Stimulated activated CD8-positive, alpha-beta memory T cell treated with anti-CD3 and anti-CD28 coated beads, Interleukin-15, amount 100 ng/mL, for 48 hours (primary cell): ENCODE measurements at regions not wholly inside any gene's neighbourhood (a gene's known extent, or its start where the extent isn't known, plus 50 kb on each side); places are given as distances from the start of the nearest gene placed in this dataset.

Experiments used
- DNase-seq, 2 donors: peaks; one replicate each; pipeline ENCODE4 v3.0.0-alpha.2; 2020; ENCODE audit warnings: low read depth in 2 of 2

DNA sequence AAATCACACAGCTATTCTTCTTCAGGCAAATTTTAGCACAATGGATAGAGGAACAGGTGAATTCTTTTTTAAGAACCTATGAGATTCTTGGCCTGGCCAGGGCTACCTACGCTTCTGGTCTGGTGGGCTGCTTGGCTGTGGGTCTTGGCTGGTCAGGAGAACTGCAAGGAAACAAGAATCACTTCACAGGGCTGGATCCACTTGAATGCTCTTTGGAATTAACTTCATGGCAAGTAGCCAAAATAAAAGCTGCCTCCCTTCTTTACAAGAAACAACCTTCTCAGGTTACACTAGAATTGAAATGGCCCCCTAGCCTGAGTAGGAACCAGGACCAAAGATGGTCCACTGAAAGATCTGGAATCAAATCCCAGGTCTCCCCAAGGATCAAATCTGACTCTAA, 519.1 kb downstream of the IQCM start:
- no peak for DNase-seq

DNA sequence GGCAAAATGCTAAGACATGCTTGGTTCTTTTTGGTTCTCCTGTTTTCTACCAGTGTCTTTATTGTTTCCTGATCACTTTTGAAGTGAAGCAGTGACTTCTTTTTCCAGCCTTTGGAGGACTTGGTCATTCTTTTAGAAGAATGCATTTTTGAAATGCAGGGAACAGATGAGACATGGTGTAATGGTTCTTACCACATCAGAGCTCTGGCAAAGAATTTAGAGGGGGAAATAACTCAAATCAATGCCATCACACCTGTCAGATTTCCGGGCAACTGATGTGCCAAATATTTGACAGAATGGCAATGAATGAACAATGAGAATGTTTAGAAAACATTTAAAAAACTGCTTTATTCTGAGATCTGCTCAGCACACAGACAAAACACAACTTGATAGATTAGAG, 519.6 kb downstream of the IQCM start:
- DNase-seq = no peak

DNA sequence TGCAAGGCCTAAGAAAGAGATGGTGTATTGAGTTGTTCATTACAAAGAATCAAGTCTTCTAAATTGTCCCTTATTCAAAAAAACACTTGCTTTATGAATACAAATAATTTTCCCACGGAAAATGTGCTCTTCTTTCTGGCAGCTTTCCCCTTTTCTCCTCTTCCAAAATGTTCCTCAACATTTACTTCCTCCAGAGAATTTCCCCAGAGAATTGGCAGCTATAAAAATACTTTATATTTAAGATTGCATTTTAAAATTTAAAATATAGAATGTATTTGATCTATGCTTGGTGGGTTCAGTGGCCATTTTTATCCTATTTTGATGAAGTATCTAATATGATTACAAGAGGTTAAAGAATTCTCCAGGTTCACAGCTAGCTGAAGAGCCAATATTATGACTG, 521.0 kb downstream of the IQCM start:
- DNase-seq = no peak

DNA sequence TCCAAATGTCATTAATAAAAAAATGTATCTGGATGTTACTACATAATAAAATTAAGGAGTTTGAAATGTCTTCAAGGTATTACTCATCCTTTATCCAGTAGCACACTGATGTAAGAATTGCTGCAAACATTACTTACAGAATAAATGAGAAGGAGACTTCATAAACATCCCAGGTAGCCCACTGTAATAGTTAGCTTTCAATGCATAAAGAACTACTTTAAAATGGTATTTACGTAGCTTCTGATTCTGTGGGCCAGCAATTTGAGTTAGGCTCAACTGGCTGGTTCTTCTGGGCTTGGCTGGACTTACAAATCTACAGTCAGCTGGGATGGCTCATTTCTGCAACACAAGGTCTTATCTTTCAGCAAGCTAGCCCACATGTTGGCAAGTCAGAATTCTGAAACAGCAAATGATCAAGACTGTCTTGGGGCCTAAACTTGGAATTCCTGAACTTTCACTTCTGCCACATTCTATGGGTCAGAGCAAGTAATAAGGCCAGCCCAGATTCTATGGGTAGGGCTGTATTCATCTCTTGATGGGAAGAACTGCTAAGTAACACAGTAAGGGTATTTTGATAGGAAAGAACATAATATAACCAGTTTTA, 522.5 kb downstream of the IQCM start:
- DNase-seq = no peak

DNA sequence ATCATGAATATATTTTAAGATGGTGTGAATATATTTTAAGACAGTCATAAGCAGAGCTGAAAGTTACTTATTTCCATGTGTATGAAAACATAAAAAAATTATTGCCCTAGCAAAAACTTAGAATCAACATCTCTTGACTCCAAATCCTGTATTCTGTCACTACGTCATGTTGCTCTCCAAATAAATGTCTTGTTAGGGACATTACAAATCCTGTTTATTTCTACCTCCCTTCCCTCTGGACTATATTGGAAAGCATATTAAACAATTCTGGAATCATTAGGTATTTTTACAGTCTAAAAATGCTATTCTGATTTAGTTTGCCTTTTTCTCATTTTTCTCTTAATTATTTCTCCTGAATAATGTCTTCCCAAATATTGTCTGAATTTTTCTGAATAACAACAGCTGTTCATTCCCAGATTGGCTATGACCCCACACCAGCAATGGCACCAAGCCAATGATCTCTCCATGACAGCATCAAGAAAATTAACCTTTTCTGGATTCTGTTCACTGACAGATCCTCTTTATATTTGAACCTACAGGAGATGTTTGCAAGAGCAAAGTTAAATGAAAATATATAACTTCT, 523.1 kb downstream of the IQCM start:
- no peak for DNase-seq

DNA sequence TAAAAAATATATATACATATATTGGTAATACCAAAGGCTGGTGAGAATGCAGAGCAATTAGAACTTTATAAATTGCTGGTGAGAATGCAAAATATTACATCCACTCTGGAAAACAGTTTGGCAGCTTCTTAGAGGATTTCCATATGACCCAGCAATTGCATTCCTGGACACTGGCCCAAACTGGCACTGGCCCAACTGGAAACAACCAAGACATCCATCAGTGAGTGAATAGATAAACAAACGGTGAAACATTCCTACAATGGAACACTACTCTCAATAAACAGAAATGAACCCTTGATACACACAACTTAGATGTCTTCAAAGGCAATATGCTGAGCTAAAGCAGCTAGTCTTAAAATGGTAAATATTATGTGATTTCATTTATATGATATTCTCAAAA, 524.2 kb downstream of the IQCM start:
- DNase-seq = no peak

DNA sequence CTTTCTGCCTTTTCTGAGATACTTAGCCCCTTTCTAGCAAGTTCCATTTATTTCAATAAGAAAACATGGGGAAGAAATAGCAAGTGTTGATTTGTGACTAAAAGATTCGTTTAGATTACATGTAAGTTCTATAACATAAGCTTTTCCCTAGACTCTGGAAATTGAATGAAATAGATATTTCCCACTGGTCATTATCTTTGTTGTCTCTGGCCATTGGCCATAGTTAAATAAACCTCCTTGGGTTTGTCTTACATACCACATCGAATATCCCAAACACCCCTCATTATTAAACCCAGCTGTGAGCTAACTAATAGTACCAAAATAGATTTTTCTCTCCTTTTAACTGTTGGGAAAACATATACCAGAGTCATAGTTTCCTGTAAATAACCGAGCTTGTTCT, 534.8 kb downstream of the IQCM start:
- no peak for DNase-seq

DNA sequence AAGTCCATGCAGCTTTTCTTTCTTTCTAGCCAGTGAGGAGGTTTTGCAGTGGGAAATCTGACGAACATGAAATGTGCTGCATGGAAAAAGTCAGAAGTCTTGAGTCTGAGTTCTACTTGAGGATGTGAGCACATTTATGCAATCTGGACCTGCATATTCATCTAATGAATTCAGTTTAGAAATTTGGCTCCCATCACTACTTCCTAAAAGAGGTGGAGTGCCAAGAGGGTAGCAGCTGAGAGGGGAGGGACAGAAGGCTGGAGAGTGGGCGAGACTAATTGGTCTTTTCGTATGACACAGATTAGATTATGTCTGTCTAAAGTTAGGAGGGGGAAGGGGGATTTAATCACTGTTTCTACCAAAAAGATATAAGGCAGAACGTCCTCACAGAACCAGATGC, 535.9 kb downstream of the IQCM start:
- DNase-seq = no peak

DNA sequence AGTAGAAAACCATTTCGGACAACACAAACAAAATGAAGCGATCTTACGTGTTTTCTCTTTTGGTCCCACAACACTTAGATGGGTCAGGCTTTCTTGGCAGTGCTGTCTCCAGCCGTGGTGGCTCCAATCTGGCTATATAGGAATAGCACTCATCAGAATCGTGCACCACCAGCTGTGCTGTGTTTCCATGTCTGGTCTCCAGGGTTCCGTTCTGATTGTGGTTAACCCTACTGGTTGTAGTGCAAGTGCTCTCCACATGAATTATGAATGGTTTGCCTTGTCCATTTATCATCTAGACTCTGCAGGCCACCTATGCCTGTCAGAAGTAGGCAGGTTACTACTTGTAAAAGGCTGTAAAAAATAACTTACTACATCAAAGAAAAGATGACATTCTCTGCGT, 536.3 kb downstream of the IQCM start:
- DNase-seq = no peak

DNA sequence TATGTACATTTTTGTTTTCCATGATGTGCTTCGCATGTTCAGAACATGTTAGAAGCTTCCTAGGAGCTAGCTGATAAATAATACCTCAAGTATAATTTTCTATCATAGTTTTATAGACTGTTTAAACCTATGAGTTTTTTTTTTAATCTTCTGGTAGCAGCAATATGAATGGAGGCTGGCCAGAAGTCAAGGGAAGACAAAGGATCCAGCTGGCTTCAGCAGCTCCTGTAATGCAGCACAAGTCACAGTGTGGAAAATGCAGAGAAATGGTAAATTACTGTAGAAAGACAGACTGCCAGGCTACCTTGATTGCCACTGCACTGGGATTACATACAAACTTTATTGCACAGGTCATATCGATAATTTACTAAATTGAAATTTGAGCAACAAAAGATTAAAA, 537.9 kb downstream of the IQCM start:
- no peak for DNase-seq

DNA sequence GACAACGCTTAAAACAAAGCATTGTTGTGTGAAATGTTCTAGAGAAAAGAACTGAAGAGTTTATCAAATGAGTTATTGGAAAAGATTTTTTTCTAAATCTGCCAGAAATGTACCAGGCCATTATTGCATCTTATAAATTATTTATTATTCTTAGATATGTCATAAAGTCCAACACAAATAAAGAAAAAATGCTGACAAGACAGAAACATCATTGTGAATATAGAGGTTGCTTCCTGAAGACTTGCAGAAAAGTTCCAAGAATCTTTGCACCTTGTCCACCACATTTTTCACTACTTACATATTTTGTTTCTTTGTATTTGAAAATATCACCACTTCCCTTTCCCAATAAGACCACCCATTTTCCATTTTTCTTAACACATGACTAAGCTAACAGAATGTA, 545.8 kb downstream of the IQCM start:
- no peak for DNase-seq

DNA sequence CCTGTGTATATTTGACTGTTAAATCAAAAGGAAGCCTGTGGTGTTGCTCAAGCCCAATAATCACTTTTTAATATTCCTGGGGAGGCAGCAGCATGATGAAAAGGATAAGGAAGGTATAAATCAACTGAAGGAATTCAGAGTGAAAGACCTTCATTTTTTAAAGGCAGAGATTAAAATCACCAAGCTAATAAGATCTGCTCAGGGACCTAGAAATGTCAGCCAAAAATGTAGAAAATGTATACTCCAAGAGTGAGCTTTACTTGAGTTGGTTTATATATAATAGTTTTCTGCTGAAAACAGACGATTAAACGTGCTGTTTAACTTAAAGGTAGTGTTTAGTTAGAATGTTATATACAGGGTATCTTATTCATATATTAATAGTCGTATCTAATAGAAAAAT, 549.3 kb downstream of the IQCM start:
- no peak for DNase-seq

DNA sequence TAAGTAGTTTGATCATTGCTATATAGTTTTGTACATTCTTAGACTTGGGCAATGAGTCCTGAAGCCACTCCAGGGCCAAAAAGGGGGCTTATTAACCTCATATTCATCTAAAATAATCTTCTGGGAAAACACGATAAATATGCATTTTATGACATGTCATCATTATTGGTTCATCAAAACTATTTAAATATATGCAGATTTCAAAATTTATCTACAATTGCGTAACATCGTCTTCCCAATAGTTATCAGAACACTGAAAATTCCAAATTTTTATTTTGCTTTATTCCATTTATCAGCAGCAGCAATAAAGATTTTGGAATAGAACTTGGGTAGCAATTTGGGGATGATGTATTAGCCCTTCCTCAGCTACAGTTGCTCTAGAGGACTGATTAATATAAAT, 550.0 kb downstream of the IQCM start:
- no peak for DNase-seq

DNA sequence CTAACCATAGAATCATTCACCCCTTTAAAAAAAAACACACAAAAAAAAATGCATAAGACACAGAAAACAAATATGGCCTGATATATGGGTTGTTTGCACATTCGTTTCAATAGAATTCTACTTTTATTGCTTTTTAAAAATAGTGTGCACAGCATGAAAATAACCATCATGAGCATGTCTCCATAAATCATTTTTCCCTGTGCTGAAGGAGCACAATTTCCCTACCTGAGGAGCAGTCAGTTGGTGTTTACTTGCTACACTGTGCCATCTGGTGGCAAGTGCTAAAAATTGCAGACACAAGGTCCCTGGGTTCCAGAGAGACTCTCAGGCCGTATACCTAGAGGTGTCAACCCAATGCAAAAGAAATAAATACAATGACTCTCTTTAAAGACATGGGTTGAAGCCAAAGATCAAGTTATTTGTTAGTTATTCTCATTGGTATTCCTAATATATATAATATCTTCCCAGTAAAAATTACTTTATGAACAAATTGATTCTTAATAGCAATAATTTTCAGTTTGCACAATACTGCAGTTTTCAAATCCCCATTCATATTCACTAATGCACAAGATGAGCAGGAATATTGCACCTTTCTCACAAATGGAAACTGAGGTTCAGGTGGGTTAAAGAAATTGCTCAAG, 551.4 kb downstream of the IQCM start:
- no peak for DNase-seq

DNA sequence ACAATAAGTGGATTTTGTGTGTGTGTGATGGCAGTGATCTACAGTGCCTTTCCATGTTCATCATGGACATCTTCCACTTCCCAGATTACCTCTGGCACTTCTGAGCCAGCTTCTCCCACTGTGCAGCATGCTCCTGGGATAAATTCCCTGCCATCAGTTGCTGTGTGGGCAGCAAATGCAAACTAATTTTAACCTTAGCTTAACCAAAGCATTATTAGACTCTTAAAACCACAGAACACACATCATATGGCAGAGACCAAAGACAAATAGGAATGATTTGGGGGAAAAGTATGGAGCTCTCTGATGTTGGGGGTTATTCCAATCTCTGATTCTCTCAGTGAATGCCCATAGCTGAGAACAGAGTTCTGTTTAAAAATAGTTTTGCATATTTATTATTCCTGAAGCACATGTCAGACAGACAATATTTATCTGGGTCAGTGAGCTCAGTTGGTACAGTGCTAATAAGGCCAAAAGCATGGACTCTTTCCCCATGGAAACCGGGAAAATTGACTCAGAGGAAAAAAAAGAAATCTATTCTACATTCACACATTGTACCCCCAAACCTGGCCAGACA, 567.4 kb downstream of the IQCM start:
- no peak for DNase-seq

DNA sequence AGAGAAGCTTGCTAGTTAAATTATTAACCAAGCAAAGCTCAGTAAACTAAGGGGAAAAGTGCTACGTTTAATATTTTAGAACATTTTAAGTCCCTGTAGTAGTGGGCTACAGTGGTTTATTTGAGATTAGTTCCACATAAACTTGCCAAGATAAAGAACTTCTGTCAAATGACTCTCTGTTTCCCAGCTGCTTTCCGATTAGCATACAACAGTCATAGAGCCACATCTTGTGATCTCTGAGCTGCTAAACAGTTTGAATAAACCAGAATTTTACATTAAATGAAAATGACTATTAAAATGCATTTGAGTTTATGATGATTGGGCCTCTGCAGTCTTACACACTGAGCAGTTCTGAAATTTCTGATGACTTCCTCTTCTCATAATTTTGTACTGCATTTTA, 568.5 kb downstream of the IQCM start:
- no peak for DNase-seq

DNA sequence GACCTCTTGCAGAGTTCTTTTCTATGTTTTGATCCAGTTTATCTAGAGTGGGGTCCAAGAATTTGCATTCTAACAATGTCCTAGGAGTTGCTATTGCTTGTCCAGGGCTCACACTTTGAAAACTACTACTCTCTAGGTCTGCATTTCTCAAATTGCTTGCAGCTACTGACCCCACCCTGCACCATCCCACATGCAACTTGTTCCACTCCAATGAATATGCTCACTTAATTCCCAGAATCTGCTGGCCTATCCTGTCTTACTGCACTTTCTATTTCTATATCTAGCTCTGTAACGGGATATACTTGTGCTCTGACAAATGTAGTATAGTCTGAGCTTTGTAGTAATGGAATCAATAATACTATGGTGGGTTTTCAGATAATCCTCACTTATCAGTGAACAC, 570.3 kb downstream of the IQCM start:
- no peak for DNase-seq

DNA sequence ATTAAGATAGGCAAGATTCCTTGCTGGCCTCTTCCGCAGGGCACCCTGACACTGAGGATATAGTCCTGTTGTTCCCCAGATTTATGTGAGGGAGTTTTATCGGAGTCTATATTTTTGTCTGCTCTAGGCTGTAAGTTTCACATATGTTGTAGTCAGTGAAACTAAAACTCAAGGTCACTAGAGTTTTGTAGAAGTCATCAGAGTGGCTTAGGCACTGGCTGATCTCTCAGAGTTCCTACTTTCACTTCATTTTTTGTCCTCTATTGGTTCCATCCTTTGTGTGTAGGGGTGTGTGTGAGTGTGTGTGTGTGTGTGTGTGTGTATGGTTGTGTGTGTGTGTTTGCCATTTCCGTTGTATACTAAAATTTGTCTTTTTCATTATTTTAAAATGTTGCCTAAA, 577.5 kb downstream of the IQCM start:
- no peak for DNase-seq

DNA sequence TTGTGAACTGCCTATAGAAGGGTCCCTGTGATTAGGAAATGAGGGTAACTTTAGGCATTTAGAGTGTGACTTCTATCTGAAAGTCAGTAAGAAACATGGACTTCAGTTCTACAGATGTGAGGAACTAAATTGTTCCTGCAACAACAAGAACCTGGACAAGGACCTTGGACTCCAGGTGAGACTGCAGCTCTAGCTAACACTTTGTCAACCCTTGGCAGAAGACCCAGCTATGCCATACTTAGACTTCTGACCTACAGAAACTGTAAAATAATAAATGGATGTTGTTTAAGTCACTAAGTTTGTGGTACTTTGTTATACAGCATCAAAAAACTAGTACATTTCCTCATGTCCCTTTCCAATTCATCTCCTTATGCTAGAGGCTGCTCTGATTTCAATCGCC, 580.8 kb downstream of the IQCM start:
- no peak for DNase-seq

DNA sequence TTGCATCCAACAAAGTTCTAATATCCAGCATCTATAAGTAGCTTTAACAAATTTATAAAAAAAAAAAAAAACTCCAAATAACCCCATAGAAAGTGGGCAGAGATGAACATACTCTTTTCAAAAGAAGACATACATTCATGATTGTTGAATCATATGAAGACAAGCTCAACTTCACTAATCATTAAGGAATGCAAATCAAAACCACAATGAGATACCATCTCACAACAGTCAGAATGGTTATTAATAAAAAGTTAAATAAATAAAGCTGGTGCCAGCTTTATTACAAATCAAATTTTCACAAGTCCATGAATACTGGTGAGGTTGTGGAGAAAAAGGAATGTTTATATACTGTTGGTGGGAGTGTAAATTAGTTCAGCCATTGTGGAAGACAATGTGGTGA, 592.0 kb downstream of the IQCM start:
- no peak for DNase-seq

DNA sequence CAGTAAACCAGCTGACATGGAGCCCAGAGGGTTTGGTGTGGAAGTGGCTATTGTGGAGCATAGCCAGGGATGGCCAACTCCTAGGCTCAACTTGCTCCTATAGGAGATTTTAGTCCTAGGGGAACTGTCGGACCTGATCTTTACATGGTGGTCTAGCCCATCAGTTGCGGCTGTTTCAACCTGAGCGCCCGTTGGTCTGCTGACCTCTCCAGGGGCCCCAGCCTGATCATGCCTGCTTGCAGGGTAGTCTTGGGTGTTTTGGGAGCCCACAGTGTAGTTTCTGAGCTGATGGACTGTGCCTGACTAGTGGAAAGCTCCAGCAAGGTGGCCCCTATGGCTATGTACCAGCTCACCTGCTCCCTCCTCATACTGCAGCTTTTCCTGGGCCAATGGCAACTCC, 597.0 kb downstream of the IQCM start:
- DNase-seq = no peak

DNA sequence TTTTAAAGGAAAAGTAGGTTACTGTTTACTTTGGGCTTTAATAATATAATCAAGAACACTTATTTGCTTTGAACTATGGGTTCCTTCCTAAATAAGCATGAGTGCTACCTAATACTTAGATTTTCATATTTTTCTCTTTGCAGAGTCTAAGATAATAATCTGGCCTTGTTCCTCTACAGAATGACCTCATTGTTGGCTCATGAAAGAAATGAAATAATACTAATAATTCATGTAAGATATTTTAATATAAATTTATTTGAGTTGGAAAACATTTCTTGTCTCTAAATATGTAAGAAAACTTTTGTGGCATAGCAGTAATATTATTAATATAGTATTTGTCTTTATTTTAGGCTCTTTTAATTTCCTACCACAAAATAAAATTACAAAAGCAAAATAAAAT, 601.3 kb downstream of the IQCM start:
- no peak for DNase-seq

DNA sequence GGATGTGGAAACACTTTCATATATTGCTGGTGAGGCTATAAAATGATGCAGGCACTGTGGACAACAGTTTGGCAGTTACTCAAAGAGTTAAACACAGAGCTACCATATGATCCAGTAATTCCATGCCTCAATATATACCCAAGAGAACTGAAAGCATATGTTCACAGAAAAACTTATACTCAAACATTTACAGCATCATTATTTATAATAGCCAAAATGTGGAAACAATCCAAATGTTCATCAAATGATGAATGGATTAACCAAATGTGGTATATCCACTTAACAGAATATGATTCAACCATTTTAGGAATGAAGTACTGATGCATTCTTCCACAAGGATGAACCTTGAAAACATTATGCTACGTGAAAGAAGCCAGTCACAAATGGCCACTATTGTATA, 603.8 kb downstream of the IQCM start:
- DNase-seq = no peak
